Testis (tissue), 2 donors: ENCODE measurements at regions not wholly inside any gene's neighbourhood (a gene's known extent, or its start where the extent isn't known, plus 50 kb on each side); places are given as distances from the start of the nearest gene placed in this dataset.

ENCODE experiments used
- DNase-seq: peaks from one replicate; pipeline ENCODE4 v3.0.0-alpha.2; 2019
- H3K27ac ChIP-seq, 2 donors: fragments of 200-600 bp; sonication (generic); one replicate each; pipeline ENCODE4 v1.5.1; 2019
- H3K27me3 ChIP-seq: fragments of 200-600 bp; sonication (generic); one replicate; pipeline ENCODE4 v1.5.1; 2019
- H3K36me3 ChIP-seq: fragments of 200-600 bp; sonication (generic); one replicate; pipeline ENCODE4 v1.5.1; 2017; ENCODE audit warnings: low read depth; ENCODE audit errors: missing control alignments
- H3K4me1 ChIP-seq: fragments of 200-600 bp; sonication (generic); one replicate; pipeline ENCODE4 v1.5.1; 2019
- H3K4me3 ChIP-seq, 2 donors: fragments of 200-600 bp; sonication (generic); one replicate each; pipeline ENCODE4 v1.5.1; 2017 to 2019
- H3K9me3 ChIP-seq: fragments of 200-600 bp; sonication (generic); one replicate; pipeline ENCODE4 v1.5.1; 2017
- CTCF ChIP-seq, 3 experiments: fragments of 450-650 bp in 2 of 3; fragments of 200-600 bp in 1 of 3; sonication (generic) in 1 of 3; IDR thresholded peaks; one replicate each; pipeline ENCODE4 v1.5.1; 2016 to 2019; ENCODE audit warnings: antibody characterized with exemption in 3 of 3, mild to moderate bottlenecking in 2 of 3, moderate library complexity in 1 of 3
- POLR2A ChIP-seq: fragments of 450-650 bp; IDR thresholded peaks from one replicate; pipeline ENCODE4 v1.6.1; 2017; ENCODE audit warnings: antibody characterized with exemption, mild to moderate bottlenecking, moderate library complexity
- WGBS, 2 donors: methylation state at CpG; one replicate each; pipeline ENCODE4 v1.1.5; 2018; 5-methylcytosine and 5-hydroxymethylcytosine counted together
- intact Hi-C: fragments of 100-400 bp; cut with DNase I; formaldehyde crosslinking; loops from one replicate; pipeline ENCODE4 v1.15.1; 2023; ENCODE audit warnings: low total_unique reads

DNA sequence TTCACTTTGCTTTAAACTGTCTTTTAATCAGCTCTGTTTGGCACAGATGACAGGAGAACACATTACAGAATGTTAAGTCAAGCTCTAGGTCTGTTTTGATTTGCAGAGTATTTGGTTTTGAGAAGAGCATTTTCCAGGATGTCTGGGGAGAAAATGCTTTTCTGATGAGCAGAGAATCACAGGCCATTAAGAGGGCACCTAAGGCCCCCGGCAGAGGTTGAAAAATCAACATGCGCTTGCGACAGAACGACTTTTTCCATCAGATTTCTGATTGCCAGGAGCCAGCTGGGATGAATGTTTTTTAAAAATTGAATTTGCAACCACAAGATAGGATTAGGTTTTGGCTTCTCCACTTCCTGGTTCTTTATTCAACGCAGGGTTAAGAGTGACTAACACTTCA lies 304.5 kb downstream of the JRKL start:
- Histone ChIP-seq H3K36me3 (no peaks in the 10 kb centered on the region), H3K27me3 (no peaks in the 10 kb centered on the region), H3K27ac (no peak overlapping the region), H3K4me1 (no peaks in the 10 kb centered on the region), H3K9me3 (no peaks in the 10 kb centered on the region), H3K4me3 (no peak overlapping the region)
- no peak for TF ChIP-seq POLR2A
- no peak for TF ChIP-seq CTCF (IDR thresholded peaks at IDR 0.05)
- intact Hi-C loops = no loop called here
- WGBS, 2 donors = 91 to 92% methylated on average over 5 of the region's 5 CpGs
- no peak for DNase-seq

DNA sequence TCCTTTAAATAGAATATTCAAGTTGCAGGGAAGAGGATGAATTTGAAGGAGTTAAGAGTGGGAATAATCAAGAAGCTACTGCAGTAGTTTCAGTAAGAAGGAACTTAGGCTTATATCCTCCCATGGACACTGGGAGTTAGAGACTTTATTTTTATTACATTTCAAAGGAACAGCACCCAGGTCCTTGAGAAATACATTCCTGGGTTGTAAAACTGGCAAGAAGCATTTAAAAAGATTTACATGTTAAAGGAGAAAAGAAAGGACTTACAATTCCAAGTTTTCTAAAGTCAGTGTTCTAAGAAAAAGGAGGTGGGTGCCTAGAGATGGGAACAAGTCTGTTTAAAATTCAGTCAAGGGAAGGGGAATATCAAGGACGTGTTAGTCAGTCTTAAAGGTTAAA lies 306.9 kb downstream of the JRKL start:
- Histone ChIP-seq H3K4me1 (no peaks in the 10 kb centered on the region), H3K36me3 (no peaks in the 10 kb centered on the region), H3K9me3 (no peaks in the 10 kb centered on the region), H3K4me3 (no peak overlapping the region), H3K27me3 (no peaks in the 10 kb centered on the region), H3K27ac (no peak overlapping the region)
- intact Hi-C loops = no loop called here
- 43 to 44% methylated on average over 1 of the region's 1 CpG for whole genome bisulfite sequencing, 2 donors
- no peak for DNase-seq
- TF ChIP-seq CTCF (IDR thresholded peaks at IDR 0.05) = no peak

DNA sequence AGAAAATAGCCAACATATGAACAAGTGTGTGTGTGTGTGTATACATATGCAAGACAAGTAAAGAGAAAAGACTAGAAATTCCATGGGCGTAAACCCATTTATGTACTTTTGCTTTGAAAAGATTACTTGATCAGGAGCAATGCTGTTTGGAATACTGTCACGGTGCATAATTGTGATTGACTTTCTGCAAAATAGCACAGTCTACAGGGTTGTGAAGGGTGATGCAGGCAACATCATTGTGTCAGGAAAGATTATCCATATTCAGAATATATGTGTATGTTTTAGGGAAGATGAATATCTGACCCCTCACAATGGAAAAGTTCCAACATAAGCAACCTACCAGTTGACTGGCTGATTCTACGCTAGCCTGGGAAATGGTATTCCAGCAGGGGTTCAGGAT lies 307.7 kb downstream of the JRKL start:
- no peak for DNase-seq
- Histone ChIP-seq H3K27ac (no peak overlapping the region), H3K36me3 (no peaks in the 10 kb centered on the region), H3K4me1 (no peaks in the 10 kb centered on the region), H3K4me3 (no peak overlapping the region), H3K27me3 (no peaks in the 10 kb centered on the region), H3K9me3 (no peaks in the 10 kb centered on the region)
- WGBS, 2 donors = 94% methylated on average over 3 of the region's 3 CpGs
- intact Hi-C loops = no loop called here
- TF ChIP-seq CTCF (IDR thresholded peaks at IDR 0.05) (no peak), POLR2A (no peak)

GRCh38 chr11:96704847-96705246 lies 315.0 kb downstream of the JRKL start:
- Histone ChIP-seq H3K36me3 (no peaks in the 10 kb centered on the region), H3K27me3 (no peaks in the 10 kb centered on the region), H3K4me3 (no peak overlapping the region), H3K9me3 (no peaks in the 10 kb centered on the region), H3K27ac (no peak overlapping the region), H3K4me1 (no peaks in the 10 kb centered on the region)
- WGBS, 2 donors = 62 to 76% methylated on average over 3 of the region's 3 CpGs
- intact Hi-C loops = no loop called here
- TF ChIP-seq CTCF (IDR thresholded peaks at IDR 0.05) = no peak
- no peak for TF ChIP-seq POLR2A
- DNase-seq = no peak

DNA sequence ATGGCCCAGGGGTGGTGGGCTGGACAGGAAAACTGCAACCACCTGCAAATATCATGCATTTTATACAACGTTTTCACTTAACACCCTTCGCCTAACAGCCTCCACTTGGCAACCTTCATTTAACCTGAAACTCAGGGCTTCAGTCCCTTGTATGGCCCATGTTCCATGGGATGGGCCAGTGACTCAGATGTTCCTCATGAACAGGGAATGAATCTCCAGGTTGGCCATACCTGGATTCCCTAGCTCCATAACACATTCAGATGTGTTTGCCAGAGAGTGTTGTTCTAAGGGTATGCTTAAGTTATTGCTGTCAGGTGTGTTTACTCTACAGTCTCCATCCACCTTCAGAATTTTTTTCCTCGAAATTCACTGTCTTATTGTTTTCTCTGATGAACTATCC lies 316.9 kb downstream of the JRKL start:
- no peaks in the 10 kb centered on the region for H3K9me3 ChIP-seq
- intact Hi-C loops = no loop called here
- no peaks in the 10 kb centered on the region for H3K27me3 ChIP-seq
- H3K4me1 ChIP-seq = no peaks in the 10 kb centered on the region
- no peak overlapping the region for H3K4me3 ChIP-seq
- H3K27ac ChIP-seq = no peak overlapping the region
- no peak for DNase-seq
- no peak for TF ChIP-seq CTCF (IDR thresholded peaks at IDR 0.05)
- no peak for TF ChIP-seq POLR2A
- H3K36me3 ChIP-seq = no peaks in the 10 kb centered on the region
- WGBS, 2 donors = 72 to 93% methylated on average over 3 of the region's 3 CpGs
